Dendritic cell treated with granulocyte-macrophage colony-stimulating factor and Interleukin-4, amounts not matched to agents 40 ng/mL and 50 ng/mL, for 4 days (primary cell): ENCODE measurements at regions not wholly inside any gene's neighbourhood (a gene's known extent, or its start where the extent isn't known, plus 50 kb on each side); places are given as distances from the start of the nearest gene placed in this dataset.

ENCODE experiments used
- H3K27ac Mint-ChIP-seq: one replicate; pipeline ENCODE4 v1.8.0; 2022; ENCODE audit warnings: mild to moderate bottlenecking, mixed read lengths
- H3K27me3 Mint-ChIP-seq: one replicate; pipeline ENCODE4 v1.8.0; 2022; ENCODE audit warnings: mild to moderate bottlenecking, mixed read lengths
- H3K36me3 Mint-ChIP-seq: one replicate; pipeline ENCODE4 v1.8.0; 2022; ENCODE audit warnings: low read depth, mixed read lengths
- H3K4me1 Mint-ChIP-seq: one replicate; pipeline ENCODE4 v1.8.0; 2022; ENCODE audit warnings: low read depth, mixed read lengths
- H3K4me3 Mint-ChIP-seq: one replicate; pipeline ENCODE4 v1.8.0; 2022; ENCODE audit warnings: mild to moderate bottlenecking, moderate library complexity, mixed read lengths
- H3K9me3 Mint-ChIP-seq: one replicate; pipeline ENCODE4 v1.8.0; 2022; ENCODE audit warnings: mixed read lengths
- intact Hi-C: fragments of 100-400 bp; cut with micrococcal nuclease; formaldehyde crosslinking; loops from one replicate; pipeline ENCODE4 v1.15.0; 2022

DNA sequence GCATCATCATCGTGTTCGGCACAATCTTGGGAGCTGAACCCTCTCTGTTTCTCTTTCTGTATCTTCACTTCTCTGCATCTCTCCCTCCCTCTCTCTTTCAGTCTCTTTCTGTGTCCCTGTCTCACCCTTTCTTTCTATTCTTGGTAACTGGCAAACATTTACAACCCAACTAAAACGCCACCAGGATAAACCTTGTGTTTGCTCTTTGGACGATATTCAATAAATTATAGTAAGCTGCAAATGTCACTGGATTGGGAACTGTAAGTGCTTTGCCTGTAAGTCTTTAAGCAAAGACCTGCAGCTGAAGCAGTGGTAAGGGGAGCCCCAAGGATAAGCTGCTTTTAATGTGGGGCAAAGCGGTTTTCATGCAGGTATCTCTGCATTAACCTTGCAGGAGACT, 558.0 kb upstream of the MKI67 start:
- H3K4me1 Mint-ChIP-seq, result no peaks in the 10 kb centered on the region
- intact Hi-C loops, result no loop called here
- no peak overlapping the region for H3K27ac Mint-ChIP-seq
- H3K36me3 Mint-ChIP-seq, result no peaks in the 10 kb centered on the region
- no peaks in the 10 kb centered on the region for H3K9me3 Mint-ChIP-seq
- H3K27me3 Mint-ChIP-seq, result no peaks in the 10 kb centered on the region
- no peak overlapping the region for H3K4me3 Mint-ChIP-seq

DNA sequence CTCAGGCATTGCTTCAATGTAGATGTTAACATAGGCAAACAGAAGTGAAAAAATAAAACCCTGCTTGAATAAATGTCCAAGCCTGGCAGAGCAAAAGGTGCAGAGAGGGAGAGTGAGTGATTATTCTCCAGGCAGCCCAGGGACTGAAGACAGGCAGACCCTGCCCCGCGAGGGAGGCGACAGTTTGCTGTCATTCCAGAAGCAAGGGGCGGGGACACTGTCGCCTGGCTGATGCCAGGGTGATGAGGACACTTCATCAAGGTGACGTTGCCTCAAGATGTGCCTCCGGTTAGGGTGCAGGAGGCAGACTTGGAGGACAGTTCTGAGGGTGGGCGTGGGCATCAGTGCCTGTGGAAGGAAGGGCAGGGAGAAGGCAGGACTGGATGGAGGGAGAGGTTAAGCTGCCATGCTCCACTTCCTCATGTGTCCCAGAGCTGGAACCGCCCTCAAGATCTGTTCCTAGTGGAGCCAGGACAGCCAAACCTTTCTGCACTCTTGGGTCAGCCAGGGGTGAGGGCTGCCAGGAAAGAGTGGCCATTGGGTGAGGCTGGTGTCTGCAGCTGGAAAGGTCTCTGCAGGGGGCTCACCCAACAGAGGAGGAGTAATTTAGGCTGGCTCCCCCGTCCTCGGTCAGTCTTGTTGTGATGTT, 560.5 kb upstream of the MKI67 start:
- Mint-ChIP-seq H3K4me3 (no peak overlapping the region), H3K27me3 (no peaks in the 10 kb centered on the region), H3K36me3 (no peaks in the 10 kb centered on the region), H3K4me1 (no peaks in the 10 kb centered on the region), H3K27ac (no peak overlapping the region), H3K9me3 (no peaks in the 10 kb centered on the region)
- intact Hi-C loops, result no loop called here

DNA sequence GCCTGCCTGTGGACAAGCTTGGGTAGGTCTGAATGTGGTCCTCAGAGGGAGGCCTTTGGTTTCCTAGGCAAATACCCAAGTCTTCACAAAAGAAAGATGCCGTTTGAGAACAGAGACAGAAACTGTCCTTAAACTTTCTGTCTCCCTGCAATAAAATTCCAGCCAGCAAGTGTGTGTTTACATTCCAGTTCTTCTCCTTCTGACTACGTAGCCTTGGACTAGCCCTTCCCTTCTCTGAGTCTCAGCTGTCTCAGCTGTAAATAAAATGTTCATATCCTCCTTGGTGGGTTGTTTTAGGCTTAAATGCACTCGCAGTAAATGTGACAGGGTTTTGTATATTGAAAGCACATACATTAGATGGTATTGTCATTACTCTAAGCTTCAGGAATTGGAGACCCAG, 561.2 kb upstream of the MKI67 start:
- intact Hi-C loops, result no loop called here
- no peaks in the 10 kb centered on the region for H3K36me3 Mint-ChIP-seq
- H3K27ac Mint-ChIP-seq, result no peak overlapping the region

DNA sequence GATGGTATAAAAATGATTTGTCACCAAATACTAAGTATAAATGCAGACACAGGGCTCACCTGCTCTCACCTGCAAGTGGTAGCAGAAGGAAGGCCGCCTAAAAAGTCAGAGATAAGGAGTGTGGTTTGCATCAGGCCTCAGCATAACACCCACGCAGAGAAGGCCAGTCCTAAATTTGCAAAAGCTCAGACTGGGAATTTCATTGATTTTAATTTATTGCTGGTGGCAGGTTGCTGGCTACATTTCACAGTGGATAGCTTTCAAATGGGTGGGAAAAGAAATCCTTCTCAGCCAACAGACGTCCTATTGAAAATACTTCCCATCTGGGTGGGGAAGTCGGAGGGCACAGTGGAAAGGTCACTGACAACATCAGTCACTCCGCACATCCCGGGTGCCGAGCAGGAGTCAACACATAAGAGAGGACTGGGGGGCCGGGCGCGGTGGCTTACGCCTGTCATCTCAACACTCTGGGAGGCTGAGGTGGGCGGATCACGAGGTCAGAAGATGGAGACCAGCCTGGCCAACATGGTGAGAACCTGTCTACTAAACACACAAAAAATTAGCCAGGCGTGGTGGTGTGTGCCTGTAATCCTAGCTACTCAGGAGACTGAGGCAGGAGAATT, 561.8 kb upstream of the MKI67 start:
- H3K36me3 Mint-ChIP-seq, result no peaks in the 10 kb centered on the region
- H3K4me1 Mint-ChIP-seq, result no peaks in the 10 kb centered on the region
- no peak overlapping the region for H3K4me3 Mint-ChIP-seq
- H3K9me3 Mint-ChIP-seq, result no peaks in the 10 kb centered on the region
- intact Hi-C loops, result no loop called here
- no peaks in the 10 kb centered on the region for H3K27me3 Mint-ChIP-seq
- H3K27ac Mint-ChIP-seq, result no peak overlapping the region

More for the DNA sequence above, 561.2 kb upstream of the MKI67 start:
- Mint-ChIP-seq H3K4me3 (no peak overlapping the region), H3K27me3 (no peaks in the 10 kb centered on the region), H3K9me3 (no peaks in the 10 kb centered on the region), H3K4me1 (no peaks in the 10 kb centered on the region)

DNA sequence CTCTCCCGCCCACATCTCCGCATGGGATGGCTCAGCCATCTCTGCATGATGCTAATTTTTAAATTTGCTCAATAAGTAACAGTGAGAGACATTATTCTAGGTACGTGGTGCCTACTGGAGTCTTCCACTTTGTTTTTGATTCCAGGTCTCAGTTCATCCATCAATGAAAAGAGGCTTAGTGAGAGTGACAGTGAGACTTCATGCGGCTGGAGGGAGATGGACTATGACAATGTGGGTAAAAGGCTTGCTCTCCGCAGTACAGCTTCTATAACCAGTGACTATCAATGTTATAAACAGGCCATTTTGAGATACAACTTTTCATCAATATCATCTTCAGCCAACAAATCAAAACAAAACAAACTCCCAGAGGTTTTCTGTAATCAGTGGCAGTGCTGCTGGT, 563.4 kb upstream of the MKI67 start:
- H3K36me3 Mint-ChIP-seq, result no peaks in the 10 kb centered on the region
- H3K27ac Mint-ChIP-seq, result no peak overlapping the region
- no peaks in the 10 kb centered on the region for H3K9me3 Mint-ChIP-seq
- no peaks in the 10 kb centered on the region for H3K27me3 Mint-ChIP-seq
- H3K4me3 Mint-ChIP-seq, result no peak overlapping the region
- H3K4me1 Mint-ChIP-seq, result no peaks in the 10 kb centered on the region
- intact Hi-C loops, result no loop called here

DNA sequence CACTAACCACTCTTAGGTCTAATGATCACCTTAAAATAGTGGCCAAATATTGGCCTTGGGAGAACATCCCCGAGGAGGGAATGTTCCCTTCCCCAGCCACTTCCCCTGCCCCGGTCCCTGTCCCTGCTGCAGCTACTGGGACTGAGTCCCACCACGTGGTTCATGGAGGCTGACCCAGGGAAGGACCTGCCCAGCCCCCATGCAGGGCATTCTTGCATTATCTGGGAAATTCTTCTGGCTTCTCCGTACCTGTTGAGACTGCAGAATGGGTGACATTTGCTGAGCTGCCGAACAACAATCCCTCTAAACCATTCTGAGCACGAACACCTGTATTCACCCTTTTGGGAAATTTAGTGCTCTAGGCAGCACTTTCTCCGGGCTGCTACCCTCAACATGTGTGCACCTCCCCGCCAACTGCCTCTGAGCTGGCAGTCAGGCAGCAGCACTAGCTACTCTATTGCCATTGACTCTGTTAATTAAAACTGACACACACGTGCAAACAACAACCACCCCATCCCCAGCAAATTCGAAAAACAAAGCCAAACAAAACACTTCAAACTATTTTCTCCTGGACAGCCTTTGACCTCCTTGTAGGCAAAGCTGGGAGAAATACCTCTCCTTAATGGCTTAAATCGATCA, 567.4 kb upstream of the MKI67 start:
- no peak overlapping the region for H3K27ac Mint-ChIP-seq
- H3K4me1 Mint-ChIP-seq, result no peaks in the 10 kb centered on the region
- no peak overlapping the region for H3K4me3 Mint-ChIP-seq
- no peaks in the 10 kb centered on the region for H3K9me3 Mint-ChIP-seq
- peaks cover 3% of the 10 kb centered on the region for H3K27me3 Mint-ChIP-seq
- intact Hi-C loops, result no loop called here
- H3K36me3 Mint-ChIP-seq, result no peaks in the 10 kb centered on the region

DNA sequence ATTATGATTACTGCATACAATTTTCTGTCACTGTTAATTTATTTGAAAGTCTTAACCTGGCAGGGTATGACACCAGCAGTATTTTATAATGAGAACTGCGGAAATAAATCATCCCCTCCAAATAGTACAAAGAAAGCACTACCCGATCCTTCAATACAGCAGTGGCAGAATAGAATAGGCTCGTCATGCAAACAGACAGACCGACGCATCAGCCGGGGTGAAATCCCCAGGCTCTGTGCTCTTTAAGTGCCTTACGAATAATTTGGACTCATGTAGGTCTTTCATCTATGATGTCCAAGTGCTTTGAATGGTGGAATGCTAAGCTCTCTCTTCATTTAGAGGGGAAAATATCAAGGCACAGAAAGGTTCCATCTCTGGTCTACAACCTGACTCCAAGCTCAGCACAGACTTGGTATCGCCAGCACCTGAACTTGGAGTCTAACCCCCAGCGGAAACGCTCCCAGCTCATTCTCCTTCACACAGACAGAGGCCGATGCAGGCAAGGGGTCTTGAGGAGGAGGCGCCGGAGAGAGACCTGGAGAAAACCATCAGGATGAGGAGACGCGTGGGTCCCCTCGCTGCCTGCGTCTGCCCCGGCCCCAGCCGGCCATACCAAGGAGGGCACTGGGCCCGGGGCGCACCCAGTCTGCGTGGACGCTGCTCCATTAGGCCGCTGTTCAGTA, 568.1 kb upstream of the MKI67 start:
- Mint-ChIP-seq H3K27ac (no peak overlapping the region), H3K9me3 (no peaks in the 10 kb centered on the region), H3K27me3 (peaks cover 3% of the 10 kb centered on the region), H3K36me3 (no peaks in the 10 kb centered on the region), H3K4me3 (no peak overlapping the region), H3K4me1 (no peaks in the 10 kb centered on the region)
- intact Hi-C loops, result no loop called here

DNA sequence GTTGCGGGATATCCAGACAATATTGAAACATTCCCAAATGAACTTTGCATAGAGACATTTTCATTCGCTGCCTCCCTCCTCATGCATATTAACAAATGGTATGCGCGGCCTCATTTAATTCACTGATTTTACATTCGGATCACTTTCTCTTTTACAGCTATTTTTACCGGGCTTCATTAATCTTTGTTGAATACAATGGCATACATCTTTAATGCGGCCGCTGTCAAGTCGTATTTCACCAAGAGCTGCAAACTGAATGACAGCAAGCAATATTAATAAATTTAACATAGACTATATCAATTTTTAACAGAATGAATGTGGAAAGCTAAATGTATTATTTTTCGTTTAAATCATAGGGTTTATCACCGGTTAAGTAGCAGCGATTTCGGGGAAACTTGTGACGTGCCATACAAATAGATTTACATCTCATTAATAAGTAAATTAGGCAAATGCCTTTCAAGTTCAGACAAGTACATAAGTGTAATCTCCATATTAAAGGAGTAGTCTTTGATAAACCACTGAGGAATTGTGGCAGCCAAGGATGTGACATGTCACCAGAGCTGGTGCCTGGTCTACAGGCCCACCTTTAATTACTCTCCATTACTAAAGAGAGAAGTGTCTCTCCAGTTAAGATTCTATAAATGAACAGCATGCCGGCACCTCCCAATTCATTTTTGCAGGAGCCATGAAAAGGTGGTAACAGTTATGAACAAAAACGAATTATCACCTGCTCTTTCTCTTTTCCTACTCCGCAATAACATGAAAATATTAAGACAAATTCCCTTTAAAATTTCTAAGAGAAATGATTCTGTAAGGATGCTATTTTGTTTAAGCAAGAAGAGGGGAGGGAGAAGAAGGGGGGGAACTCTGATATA, 568.9 kb upstream of the MKI67 start:
- no peak overlapping the region for H3K27ac Mint-ChIP-seq
- no peak overlapping the region for H3K4me3 Mint-ChIP-seq
- H3K27me3 Mint-ChIP-seq, result peaks cover 4% of the 10 kb centered on the region
- H3K9me3 Mint-ChIP-seq, result no peaks in the 10 kb centered on the region
- H3K36me3 Mint-ChIP-seq, result no peaks in the 10 kb centered on the region
- intact Hi-C loops, result no loop called here
- H3K4me1 Mint-ChIP-seq, result no peaks in the 10 kb centered on the region

DNA sequence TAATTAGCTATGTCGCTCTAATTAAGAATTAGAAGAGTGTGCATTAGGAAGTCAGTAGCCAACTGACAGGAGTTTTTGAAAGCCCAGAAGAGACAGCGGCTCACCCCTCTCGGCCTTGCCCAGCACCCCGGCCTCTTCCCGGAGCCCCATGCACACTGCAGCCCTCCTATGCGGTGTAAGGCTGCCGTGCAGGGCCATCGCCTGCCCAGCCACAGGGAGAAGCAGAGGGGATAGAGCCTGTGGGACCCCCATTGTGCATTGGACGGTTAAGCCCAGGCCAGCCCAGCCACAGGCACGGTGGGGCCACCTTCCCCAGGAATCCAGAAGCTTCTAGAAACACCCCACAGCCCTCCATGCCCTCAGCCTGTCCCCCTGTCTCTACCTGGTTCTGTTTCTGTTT, 569.7 kb upstream of the MKI67 start:
- Mint-ChIP-seq H3K36me3 (no peaks in the 10 kb centered on the region), H3K4me1 (no peaks in the 10 kb centered on the region), H3K9me3 (no peaks in the 10 kb centered on the region), H3K27me3 (peaks cover 4% of the 10 kb centered on the region), H3K27ac (no peak overlapping the region), H3K4me3 (no peak overlapping the region)
- intact Hi-C loops, result no loop called here

DNA sequence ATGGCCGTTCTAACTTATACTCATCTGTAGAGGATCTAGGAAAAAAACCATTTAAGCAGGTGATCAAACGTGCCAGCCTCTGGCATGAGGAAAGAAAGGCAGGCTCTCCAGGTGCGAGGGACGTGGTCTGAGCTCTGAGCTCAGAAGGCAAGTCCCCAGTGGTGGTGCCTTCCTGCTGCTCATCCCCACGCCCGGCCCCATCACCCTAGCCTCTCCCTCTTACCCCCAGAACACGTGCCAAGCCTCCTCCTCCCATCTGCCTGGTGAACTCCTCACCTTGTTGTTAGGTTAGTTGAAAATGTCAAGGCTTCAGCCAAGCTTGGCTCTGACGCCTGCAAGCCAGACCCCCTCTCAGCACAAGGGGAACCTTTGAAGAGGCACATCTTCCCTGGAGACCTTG, 571.2 kb upstream of the MKI67 start:
- intact Hi-C loops, result no loop called here
- no peaks in the 10 kb centered on the region for H3K36me3 Mint-ChIP-seq

DNA sequence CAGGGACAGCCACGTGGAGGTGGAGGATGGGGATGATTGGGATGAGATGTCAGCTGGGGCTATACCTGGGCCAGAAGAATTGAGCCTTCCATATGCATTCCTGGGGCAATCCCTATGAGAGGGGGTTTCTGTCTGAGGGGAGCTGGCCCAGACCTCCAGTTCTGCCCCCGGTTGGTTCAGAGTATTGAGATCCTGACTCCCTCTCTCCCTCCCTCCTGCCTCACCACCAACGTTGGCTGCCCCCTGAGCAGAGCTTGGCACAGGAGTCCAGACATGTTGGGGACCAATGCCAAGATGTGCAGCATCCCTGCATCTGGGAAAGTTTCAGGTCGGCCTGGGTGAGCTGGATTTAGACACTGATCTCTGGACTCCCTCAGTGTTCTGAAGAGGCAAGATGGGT, 575.2 kb upstream of the MKI67 start:
- Mint-ChIP-seq H3K4me1 (no peaks in the 10 kb centered on the region), H3K9me3 (no peaks in the 10 kb centered on the region), H3K27me3 (peaks cover 1% of the 10 kb centered on the region), H3K4me3 (no peak overlapping the region), H3K27ac (no peak overlapping the region), H3K36me3 (no peaks in the 10 kb centered on the region)
- intact Hi-C loops, result no loop called here

More for the DNA sequence above, 571.2 kb upstream of the MKI67 start:
- Mint-ChIP-seq H3K27ac (no peak overlapping the region), H3K4me1 (no peaks in the 10 kb centered on the region), H3K27me3 (peaks cover 4% of the 10 kb centered on the region), H3K4me3 (no peak overlapping the region), H3K9me3 (no peaks in the 10 kb centered on the region)

DNA sequence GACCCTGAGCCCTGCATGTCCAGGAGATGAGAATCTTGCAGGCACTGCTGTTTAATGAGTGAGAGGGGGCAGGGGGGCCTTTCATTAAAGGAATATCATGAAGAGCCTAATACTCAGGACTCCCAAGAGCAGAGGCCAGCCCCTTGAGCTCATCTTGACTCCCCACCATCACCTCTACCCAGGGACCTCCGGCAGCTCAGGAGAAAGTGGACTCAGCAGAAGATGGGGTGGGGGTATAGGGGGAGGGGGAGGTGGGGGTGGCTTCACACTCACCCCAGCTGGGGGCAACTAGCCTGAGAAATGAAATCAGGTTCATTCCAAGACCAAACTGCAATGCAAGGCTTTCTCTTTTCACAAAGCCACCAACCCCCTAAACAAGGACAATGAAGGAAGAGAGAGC, 575.6 kb upstream of the MKI67 start:
- Mint-ChIP-seq H3K27me3 (peaks cover 1% of the 10 kb centered on the region), H3K4me3 (no peak overlapping the region), H3K9me3 (no peaks in the 10 kb centered on the region), H3K4me1 (no peaks in the 10 kb centered on the region), H3K36me3 (no peaks in the 10 kb centered on the region), H3K27ac (no peak overlapping the region)
- intact Hi-C loops, result no loop called here

DNA sequence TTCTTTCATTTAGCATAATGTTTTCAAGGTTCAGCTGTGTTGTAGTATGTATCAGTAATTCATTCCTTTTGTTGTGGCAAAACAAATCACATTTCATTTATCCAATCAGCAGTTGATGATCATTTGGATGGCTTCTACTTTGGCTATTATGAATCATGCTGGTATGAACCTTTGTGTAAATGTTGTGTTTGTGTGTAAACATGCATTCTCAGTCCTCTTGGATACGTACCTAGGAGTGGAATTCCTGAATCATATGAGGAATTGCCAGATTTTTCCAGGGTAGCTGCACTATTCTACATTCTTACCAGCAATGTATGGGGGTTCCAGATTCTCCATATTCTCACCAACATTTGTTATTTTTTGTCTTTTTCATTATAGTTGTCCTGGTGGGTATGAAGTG, 578.5 kb upstream of the MKI67 start:
- H3K36me3 Mint-ChIP-seq, result no peaks in the 10 kb centered on the region
- intact Hi-C loops, result no loop called here

DNA sequence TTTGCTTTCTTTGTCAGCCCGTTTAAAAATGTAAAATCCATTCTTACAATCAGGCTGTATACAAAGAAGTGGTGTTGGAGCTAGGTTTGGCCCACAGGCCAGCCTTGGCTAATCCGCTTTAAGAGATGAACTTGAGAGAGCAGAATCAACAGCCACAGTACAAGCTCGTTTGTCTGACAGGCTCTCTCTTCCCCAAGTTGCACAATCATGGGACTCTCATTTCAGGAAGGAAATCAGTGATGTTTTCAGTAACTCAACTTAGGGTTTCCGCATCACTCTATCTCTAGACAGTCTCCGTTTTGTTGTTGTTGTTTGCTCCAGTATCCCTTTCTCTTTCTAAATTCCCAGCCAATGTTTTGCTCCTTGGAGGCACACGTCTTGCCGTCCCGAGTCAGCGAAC, 582.0 kb upstream of the MKI67 start:
- no peaks in the 10 kb centered on the region for H3K36me3 Mint-ChIP-seq
- peaks cover 15% of the 10 kb centered on the region for H3K27me3 Mint-ChIP-seq
- intact Hi-C loops, result no loop called here
- H3K9me3 Mint-ChIP-seq, result no peaks in the 10 kb centered on the region
- no peaks in the 10 kb centered on the region for H3K4me1 Mint-ChIP-seq
- no peak overlapping the region for H3K4me3 Mint-ChIP-seq
- H3K27ac Mint-ChIP-seq, result no peak overlapping the region

More for the DNA sequence above, 578.5 kb upstream of the MKI67 start:
- Mint-ChIP-seq H3K27ac (no peak overlapping the region), H3K4me1 (no peaks in the 10 kb centered on the region), H3K4me3 (no peak overlapping the region), H3K27me3 (peaks cover 9% of the 10 kb centered on the region), H3K9me3 (no peaks in the 10 kb centered on the region)
